Stimulated activated CD4-positive, alpha-beta T cell treated with anti-CD3 and anti-CD28 coated beads, TNF-alpha, amount 100 ng/mL, for 48 hours (primary cell): ENCODE measurements at regions not wholly inside any gene's neighbourhood (a gene's known extent, or its start where the extent isn't known, plus 50 kb on each side); places are given as distances from the start of the nearest gene placed in this dataset.

ENCODE experiments used
- DNase-seq, 3 donors: peaks; one replicate each; pipeline ENCODE4 v3.0.0-alpha.2; 2020; ENCODE audit warnings: low read depth in 3 of 3

- no peak for DNase-seq
Observed at GRCh38 chr6:12584631-12585405, 131.7 kb upstream of the PHACTR1 start.

- no peak for DNase-seq
Observed at GRCh38 chr6:12585497-12585958, 131.0 kb upstream of the PHACTR1 start.

DNA sequence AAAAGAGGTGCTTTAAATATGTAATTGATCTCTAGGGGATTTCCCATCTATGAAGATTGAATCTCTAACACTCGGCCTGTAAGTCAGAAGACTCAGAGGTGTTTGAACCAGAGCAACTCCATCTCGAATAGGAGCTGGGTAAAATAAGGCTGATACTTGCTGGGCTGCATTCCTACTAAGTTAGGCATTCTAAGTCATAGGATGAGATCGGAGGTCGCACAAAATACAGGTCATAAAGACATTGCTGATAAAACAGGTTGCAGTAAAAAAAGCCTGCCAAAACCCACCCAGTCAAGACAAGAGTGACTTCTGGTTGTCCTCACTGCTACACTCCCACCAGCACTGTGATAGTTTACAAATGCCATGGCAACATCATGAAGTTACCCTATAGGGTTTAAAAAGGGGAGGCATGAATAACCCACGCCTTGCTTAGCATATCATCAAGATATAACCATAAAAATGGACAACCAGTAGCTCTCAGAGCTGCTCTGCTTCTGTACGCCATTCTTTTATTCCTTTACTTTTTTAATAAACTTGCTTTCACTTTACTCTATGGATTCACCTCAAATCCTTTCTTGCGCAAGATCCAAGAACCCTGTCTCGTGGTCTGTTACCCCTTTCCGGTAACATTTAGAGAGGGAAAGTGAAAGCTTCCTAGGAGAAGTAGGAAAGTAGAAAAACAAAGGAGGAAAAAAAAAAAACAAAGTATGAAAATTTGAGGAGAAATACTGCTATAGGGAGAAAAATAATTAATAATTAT lies 129.7 kb upstream of the PHACTR1 start:
- DNase-seq: no peak

- DNase-seq: no peak
Observed at GRCh38 chr6:12590901-12591300, 125.7 kb upstream of the PHACTR1 start.

DNA sequence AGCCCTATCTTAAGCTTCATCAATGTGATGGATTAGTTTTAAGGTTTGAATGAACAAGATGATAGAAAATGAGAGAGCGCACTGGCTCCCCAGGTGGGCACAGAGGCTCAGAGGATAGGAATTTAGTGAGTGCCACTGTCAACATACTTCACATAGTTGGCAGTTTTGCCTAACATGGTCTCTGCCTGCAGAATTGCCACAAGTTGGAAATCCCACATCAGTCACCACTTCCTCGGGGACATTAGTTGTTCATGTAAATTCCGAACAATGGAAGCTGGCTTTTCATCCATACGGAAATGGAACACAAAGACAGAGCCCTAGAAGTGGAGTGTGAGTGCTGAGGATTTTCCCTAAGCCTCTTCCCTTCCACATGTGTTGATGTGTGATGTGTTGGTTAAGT lies 123.9 kb upstream of the PHACTR1 start:
- DNase-seq: no peak

DNA sequence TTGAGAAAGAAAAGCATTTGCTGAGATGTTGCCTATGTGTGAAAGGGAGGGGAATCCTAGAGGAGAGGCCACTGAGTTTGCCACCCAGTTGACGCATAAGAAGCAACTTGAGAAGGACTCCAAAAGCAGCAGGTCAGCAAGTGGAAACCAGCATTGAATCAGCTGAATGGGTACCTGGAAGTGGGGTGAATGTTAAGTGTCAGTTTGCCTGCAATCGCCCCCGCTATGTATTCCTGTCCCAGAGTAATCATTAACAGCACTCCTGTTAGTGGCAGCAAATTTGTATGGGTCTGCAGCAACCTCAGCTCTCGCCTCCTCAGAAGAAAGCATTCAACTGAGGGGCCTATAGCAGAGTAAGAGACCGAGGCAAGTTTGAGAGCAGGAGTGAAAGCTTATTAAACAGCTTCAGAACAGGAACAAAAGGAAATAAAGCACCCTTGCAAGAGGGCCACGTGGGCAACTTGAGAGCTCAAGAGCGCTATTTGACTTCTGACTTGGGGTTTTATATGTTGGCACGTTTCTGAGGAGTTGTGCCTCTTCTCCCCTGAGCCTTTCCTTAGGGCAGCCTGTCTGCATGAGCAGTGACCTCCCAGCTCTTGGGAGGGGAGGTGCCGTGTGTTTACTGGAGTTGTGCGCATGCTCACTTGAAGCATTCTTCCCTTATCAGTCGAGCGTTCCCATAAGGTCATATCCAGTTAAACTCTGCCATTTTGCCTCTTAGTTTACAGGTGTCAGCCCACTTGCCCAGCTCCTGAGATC lies 122.6 kb upstream of the PHACTR1 start:
- no peak for DNase-seq

- DNase-seq: no peak
Observed at GRCh38 chr6:12594530-12594893, 122.1 kb upstream of the PHACTR1 start.

- no peak for DNase-seq
Observed at GRCh38 chr6:12595161-12595811, 121.3 kb upstream of the PHACTR1 start.

DNA sequence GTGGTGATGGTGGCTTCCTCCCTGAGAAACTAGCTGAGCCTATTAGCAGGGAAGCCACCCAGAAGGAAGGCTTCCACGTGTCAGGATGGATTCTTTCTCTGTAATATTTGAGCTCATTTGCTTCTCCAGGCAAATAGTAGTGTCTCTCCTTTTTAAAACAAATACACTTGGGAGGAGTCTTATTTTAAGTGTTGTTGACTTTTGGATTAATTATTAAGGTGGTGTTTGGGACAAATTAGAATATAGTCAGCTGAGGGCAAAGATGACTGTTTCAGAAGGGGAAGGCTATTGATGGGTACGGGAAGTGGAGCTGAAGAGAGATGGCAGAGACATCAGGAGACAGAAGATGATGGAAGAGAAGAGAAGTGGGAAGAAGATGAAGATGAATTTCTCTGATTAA lies 119.8 kb upstream of the PHACTR1 start:
- no peak for DNase-seq

- DNase-seq: no peak
Observed at GRCh38 chr6:12598919-12599318, 117.6 kb upstream of the PHACTR1 start.

DNA sequence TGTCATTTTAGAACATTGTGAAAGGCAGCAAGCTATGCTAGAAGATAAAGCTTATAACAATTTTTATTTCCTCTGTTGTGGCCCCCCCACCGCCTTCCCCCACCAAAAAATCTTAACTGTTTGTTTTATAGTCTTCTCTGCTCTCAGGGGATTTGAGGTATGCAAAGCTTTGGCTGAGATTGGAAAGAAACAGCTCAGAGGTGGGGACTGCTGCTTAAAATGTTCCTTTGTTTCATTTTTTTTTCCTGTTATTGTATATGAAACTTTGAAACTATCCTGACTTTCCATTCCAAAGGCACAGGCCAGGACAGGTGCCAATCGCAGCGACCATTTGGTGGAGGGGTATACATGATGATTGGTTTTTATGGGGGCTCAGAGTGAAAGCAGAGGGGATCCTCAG lies 114.7 kb upstream of the PHACTR1 start:
- DNase-seq: no peak

- no peak for DNase-seq
Observed at GRCh38 chr6:12602342-12602741, 114.2 kb upstream of the PHACTR1 start.

GRCh38 chr6:12602951-12603672 lies 113.5 kb upstream of the PHACTR1 start:
- DNase-seq: no peak

GRCh38 chr6:12603673-12604049 lies 112.9 kb upstream of the PHACTR1 start:
- no peak for DNase-seq

DNA sequence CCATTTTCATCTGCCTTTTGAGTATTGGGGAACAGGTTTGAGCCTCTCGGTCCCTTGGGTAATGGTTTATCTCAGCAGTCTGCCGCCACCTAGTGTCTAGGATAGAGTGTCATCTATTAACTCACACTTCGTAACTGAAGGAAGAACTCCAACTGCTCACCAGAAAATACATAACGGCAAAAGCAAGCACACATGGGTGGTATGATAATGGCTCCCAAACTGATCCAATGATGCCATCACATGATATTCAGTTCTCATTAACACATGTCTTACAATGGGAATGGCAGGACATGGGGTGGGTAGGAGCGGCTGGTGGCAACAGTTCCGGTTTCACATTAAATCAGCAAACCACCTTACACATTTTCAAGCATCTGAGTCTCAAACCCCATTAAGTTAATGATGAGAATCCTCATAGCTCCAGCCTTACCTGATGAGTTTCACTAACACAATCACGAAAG lies 110.7 kb upstream of the PHACTR1 start:
- DNase-seq: peak; percentile 2 to 31 (median 3)

GRCh38 chr6:12606616-12607015 lies 110.0 kb upstream of the PHACTR1 start:
- DNase-seq: no peak

- DNase-seq: no peak
Observed at GRCh38 chr6:12608016-12608860, 108.3 kb upstream of the PHACTR1 start.

DNA sequence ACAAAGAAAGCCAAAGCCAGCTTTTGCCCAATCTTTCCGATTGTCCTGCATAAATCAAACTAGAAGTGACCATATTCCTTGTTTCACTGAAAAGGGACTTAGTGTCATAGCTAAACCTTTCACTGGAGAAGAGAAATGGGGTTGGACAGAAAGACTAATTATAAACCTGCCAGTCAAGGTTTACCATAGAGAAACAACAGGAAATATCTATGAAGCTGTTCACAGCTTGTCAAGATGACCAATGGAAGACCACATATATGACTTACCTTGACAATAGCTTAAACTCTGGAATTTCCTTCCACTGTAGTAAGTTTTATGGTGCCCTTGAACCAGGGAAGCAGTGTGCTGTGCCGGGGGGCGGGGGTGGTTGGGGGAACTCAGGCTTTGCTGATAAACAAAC lies 107.7 kb upstream of the PHACTR1 start:
- DNase-seq: no peak

GRCh38 chr6:12609751-12610150 lies 106.8 kb upstream of the PHACTR1 start:
- DNase-seq: no peak

GRCh38 chr6:12610862-12611261 lies 105.7 kb upstream of the PHACTR1 start:
- DNase-seq: no peak
